Thoracic aorta (tissue), 2 donors: ENCODE measurements at regions not wholly inside any gene's neighbourhood (a gene's known extent, or its start where the extent isn't known, plus 50 kb on each side); places are given as distances from the start of the nearest gene placed in this dataset.
"Not testable (repeated sequence)": the region's sequence is repeated elsewhere in the genome, so short reads cannot be mapped to it uniquely, and the experiment has no call there.

Experiments
- ATAC-seq: fragments of 150-250 bp; one replicate; pipeline ENCODE4 v1.8.0; 2017; ENCODE audit warnings: low read depth; ENCODE audit not compliant: insufficient number of reproducible peaks, low FRiP score
- DNase-seq: peaks from one replicate; pipeline ENCODE4 v3.0.0-alpha.2; 2020; ENCODE audit warnings: low spot score
- H3K27ac ChIP-seq, 2 donors: fragments of 200-600 bp; sonication (generic); 1 replicate in 1 of 2; 2 replicates in 1 of 2; pipeline ENCODE4 v1.5.1; 2016; ENCODE audit warnings: mild to moderate bottlenecking in 2 of 2, moderate library complexity in 2 of 2
- H3K27me3 ChIP-seq: fragments of 200-600 bp; sonication (generic); replicated peaks from 2 replicates; pipeline ENCODE4 v1.6.0; 2016; ENCODE audit warnings: mild to moderate bottlenecking; ENCODE audit not compliant: insufficient read depth
- H3K36me3 ChIP-seq: fragments of 200-600 bp; sonication (generic); one replicate; pipeline ENCODE4 v1.5.1; 2016
- H3K4me1 ChIP-seq, 2 donors: fragments of 200-600 bp; sonication (generic); 1 replicate in 1 of 2; 2 replicates in 1 of 2; pipeline versions ENCODE4 v1.5.1 to v1.6.0; 2016; ENCODE audit warnings: low read depth in 2 of 2, mild to moderate bottlenecking in 1 of 2; ENCODE audit not compliant: control insufficient read depth in 1 of 2
- H3K4me3 ChIP-seq: fragments of 200-600 bp; sonication (generic); 2 replicates; pipeline ENCODE4 v1.5.1; 2016; ENCODE audit warnings: mild to moderate bottlenecking
- H3K9me3 ChIP-seq: fragments of 200-600 bp; sonication (generic); 2 replicates; pipeline ENCODE4 v1.5.1; 2016
- CTCF ChIP-seq: fragments of 200-600 bp; sonication (generic); IDR thresholded peaks from one replicate; pipeline ENCODE4 v1.5.1; 2019; ENCODE audit warnings: antibody characterized with exemption

GRCh38 chr15:100772478-100772877, 107.2 kb upstream of the ALDH1A3 start:
- Histone ChIP-seq H3K4me3 (no peak overlapping the region), H3K36me3 (no peaks in the 10 kb centered on the region), H3K27me3 (no peaks in the 10 kb centered on the region), H3K9me3 (no peaks in the 10 kb centered on the region), H3K4me1 (no peaks in the 10 kb centered on the region), H3K27ac (no peak overlapping the region)
- ATAC-seq, result no peak
- no peak for DNase-seq
- no peak for TF ChIP-seq CTCF

GRCh38 chr15:100772892-100773520, 106.6 kb upstream of the ALDH1A3 start:
- Histone ChIP-seq H3K36me3 (no peaks in the 10 kb centered on the region), H3K4me1 (no peaks in the 10 kb centered on the region), H3K27me3 (no peaks in the 10 kb centered on the region), H3K27ac (no peak overlapping the region), H3K4me3 (no peak overlapping the region), H3K9me3 (no peaks in the 10 kb centered on the region)
- ATAC-seq (no peak), DNase-seq (no peak)
- no peak for TF ChIP-seq CTCF

- not testable (repeated sequence) for H3K27ac ChIP-seq, DNase-seq, H3K27me3 ChIP-seq, ATAC-seq, H3K36me3 ChIP-seq, H3K4me3 ChIP-seq, H3K4me1 ChIP-seq, H3K9me3 ChIP-seq
Observed at GRCh38 chr15:100774044-100774443, 105.6 kb upstream of the ALDH1A3 start.

GRCh38 chr15:100775581-100776185, 103.9 kb upstream of the ALDH1A3 start:
- Histone ChIP-seq H3K4me1 (no peaks in the 10 kb centered on the region), H3K27ac (no peak overlapping the region), H3K4me3 (no peak overlapping the region), H3K36me3 (no peaks in the 10 kb centered on the region), H3K27me3 (no peaks in the 10 kb centered on the region), H3K9me3 (no peaks in the 10 kb centered on the region)
- DNase-seq (no peak), ATAC-seq (no peak)
- TF ChIP-seq CTCF, result no peak

GRCh38 chr15:100777821-100778220, 101.8 kb upstream of the ALDH1A3 start:
- no peak for TF ChIP-seq CTCF
- H3K4me3 ChIP-seq, result no peak overlapping the region

More at GRCh38 chr15:100777821-100778220, 101.8 kb upstream of the ALDH1A3 start:
- Histone ChIP-seq H3K27me3 (no peaks in the 10 kb centered on the region), H3K27ac (no peak overlapping the region), H3K9me3 (no peaks in the 10 kb centered on the region), H3K4me1 (no peaks in the 10 kb centered on the region), H3K36me3 (no peaks in the 10 kb centered on the region)
- ATAC-seq (no peak), DNase-seq (no peak)
